Hepatocyte (in vitro differentiated cells): ENCODE measurements at regions not wholly inside any gene's neighbourhood (a gene's known extent, or its start where the extent isn't known, plus 50 kb on each side); places are given as distances from the start of the nearest gene placed in this dataset.

ENCODE experiments used
- DNase-seq: peaks from one replicate; pipeline ENCODE4 v3.0.0-alpha.2; 2016; ENCODE audit warnings: low spot score
- H2AFZ ChIP-seq: fragments of 200-600 bp; sonication (generic); 2 replicates; pipeline ENCODE4 v1.6.0; 2016; ENCODE audit warnings: antibody characterized with exemption, mild to moderate bottlenecking
- H3K27ac ChIP-seq: fragments of 200-600 bp; sonication (generic); 2 replicates; pipeline ENCODE4 v1.5.1; 2016; ENCODE audit warnings: mild to moderate bottlenecking
- H3K27me3 ChIP-seq: fragments of 200-600 bp; sonication (generic); 2 replicates; pipeline ENCODE4 v1.6.1; 2016
- H3K36me3 ChIP-seq: fragments of 200-600 bp; sonication (generic); replicated peaks from 2 replicates; pipeline ENCODE4 v1.5.1; 2016; ENCODE audit warnings: low read depth; ENCODE audit not compliant: insufficient read depth
- H3K4me1 ChIP-seq: fragments of 200-600 bp; sonication (generic); 2 replicates; pipeline ENCODE4 v1.5.1; 2016; ENCODE audit warnings: mild to moderate bottlenecking, moderate library complexity; ENCODE audit not compliant: insufficient read depth
- H3K4me2 ChIP-seq: fragments of 200-600 bp; sonication (generic); 2 replicates; pipeline ENCODE4 v1.6.0; 2016
- H3K4me3 ChIP-seq: fragments of 200-600 bp; sonication (generic); 2 replicates; pipeline ENCODE4 v1.5.1; 2016; ENCODE audit warnings: mild to moderate bottlenecking
- H3K79me2 ChIP-seq: fragments of 200-600 bp; sonication (generic); 2 replicates; pipeline ENCODE4 v1.6.0; 2017; ENCODE audit warnings: mild to moderate bottlenecking
- H3K9me2 ChIP-seq: fragments of 200-600 bp; sonication (generic); replicated peaks from 2 replicates; pipeline ENCODE4 v1.6.0; 2017; ENCODE audit warnings: mild to moderate bottlenecking; ENCODE audit not compliant: insufficient read depth
- H3K9me3 ChIP-seq: fragments of 200-600 bp; sonication (generic); 2 replicates; pipeline ENCODE4 v1.5.1; 2016; ENCODE audit warnings: low read depth, mild to moderate bottlenecking
- H4K20me1 ChIP-seq: fragments of 200-600 bp; sonication (generic); 2 replicates; pipeline ENCODE4 v1.6.0; 2016; ENCODE audit warnings: mild to moderate bottlenecking; ENCODE audit not compliant: insufficient read depth, poor library complexity, severe bottlenecking
- EZH2 ChIP-seq: fragments of 200-600 bp; sonication (generic); IDR thresholded peaks from 2 replicates; pipeline ENCODE4 v1.6.1; 2016; ENCODE audit warnings: antibody characterized with exemption, mild to moderate bottlenecking, borderline replicate concordance
- EZH2phosphoT487 ChIP-seq: fragments of 200-600 bp; sonication (generic); IDR thresholded peaks from one replicate; pipeline ENCODE4 v1.6.1; 2018; ENCODE audit warnings: antibody characterized with exemption, mild to moderate bottlenecking, low read depth, moderate library complexity; ENCODE audit not compliant: unreplicated experiment, severe bottlenecking
- WGBS: methylation state at CpG from one replicate; pipeline ENCODE4 v1.1.6; 2016; ENCODE audit warnings: low lambda C conversion rate; ENCODE audit errors: missing lambda C conversion rate; 5-methylcytosine and 5-hydroxymethylcytosine counted together
- TF ChIP-seq, protein P1 (sequence below): fragments of 200-600 bp; sonication (generic); IDR thresholded peaks from 2 replicates; pipeline ENCODE4 v1.5.1; 2016; ENCODE audit warnings: antibody characterized with exemption, mild to moderate bottlenecking; ENCODE audit not compliant: poor library complexity

DNA sequence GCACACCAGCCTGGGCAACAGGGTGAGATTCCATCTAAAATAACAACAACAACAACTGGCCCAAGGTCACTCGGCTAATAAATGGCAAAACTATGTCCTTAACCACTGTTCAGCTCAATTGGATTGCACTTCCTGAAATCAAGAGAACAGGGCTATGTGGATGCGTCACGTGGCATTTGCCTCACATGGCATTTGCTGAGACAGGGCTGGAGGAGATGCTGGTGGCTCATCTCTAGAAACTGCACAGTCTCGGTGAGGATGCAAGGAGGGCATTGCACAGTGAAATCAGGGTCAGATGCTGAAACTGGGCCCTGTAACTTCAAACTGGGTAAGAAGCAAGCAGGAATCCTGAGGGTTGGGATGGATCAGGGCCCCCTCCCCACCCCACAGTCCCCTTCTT is 171.9 kb downstream of the BUD13 start:
- no peak for DNase-seq
- no peak for TF ChIP-seq EZH2
- TF ChIP-seq, protein P1, sequence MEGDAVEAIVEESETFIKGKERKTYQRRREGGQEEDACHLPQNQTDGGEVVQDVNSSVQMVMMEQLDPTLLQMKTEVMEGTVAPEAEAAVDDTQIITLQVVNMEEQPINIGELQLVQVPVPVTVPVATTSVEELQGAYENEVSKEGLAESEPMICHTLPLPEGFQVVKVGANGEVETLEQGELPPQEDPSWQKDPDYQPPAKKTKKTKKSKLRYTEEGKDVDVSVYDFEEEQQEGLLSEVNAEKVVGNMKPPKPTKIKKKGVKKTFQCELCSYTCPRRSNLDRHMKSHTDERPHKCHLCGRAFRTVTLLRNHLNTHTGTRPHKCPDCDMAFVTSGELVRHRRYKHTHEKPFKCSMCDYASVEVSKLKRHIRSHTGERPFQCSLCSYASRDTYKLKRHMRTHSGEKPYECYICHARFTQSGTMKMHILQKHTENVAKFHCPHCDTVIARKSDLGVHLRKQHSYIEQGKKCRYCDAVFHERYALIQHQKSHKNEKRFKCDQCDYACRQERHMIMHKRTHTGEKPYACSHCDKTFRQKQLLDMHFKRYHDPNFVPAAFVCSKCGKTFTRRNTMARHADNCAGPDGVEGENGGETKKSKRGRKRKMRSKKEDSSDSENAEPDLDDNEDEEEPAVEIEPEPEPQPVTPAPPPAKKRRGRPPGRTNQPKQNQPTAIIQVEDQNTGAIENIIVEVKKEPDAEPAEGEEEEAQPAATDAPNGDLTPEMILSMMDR, result no peak
- TF ChIP-seq EZH2phosphoT487, result no peak
- H2AFZ ChIP-seq, result no peak overlapping the region
- H3K9me2 ChIP-seq, result no peaks in the 10 kb centered on the region
- H3K27ac ChIP-seq, result no peak overlapping the region
- no peaks in the 10 kb centered on the region for H3K9me3 ChIP-seq
- no peaks in the 10 kb centered on the region for H3K36me3 ChIP-seq
- no peak overlapping the region for H3K4me3 ChIP-seq
- H3K4me2 ChIP-seq, result no peak overlapping the region
- WGBS, result 92% methylated on average over 4 of the region's 4 CpGs
- peaks cover 16% of the 10 kb centered on the region for H3K27me3 ChIP-seq
- H4K20me1 ChIP-seq, result no peaks in the 10 kb centered on the region
- no peaks in the 10 kb centered on the region for H3K4me1 ChIP-seq
- no peaks in the 10 kb centered on the region for H3K79me2 ChIP-seq

DNA sequence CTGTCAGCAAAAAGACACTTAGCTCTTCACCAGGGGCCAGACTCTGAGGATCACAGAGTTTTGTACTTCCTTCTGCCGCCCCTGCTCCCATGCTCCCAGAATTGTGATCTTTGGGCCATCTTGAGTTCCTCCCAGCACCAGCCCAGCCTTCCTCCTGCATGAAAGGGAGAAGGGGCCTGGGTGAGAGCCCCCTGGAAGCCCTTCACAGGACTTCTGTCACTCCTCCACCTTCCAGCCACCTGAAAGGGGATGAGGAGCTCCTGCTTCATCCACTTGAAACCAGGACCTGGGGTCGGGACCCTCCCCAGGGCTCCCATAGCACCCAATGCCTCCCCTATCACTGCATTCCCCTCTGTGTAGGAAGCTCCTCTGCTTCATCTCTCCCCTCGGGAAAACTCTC is 174.2 kb downstream of the BUD13 start:
- Histone ChIP-seq H3K36me3 (no peaks in the 10 kb centered on the region), H3K27me3 (peaks cover 20% of the 10 kb centered on the region), H3K27ac (no peak overlapping the region), H2AFZ (no peak overlapping the region), H3K9me3 (no peaks in the 10 kb centered on the region), H4K20me1 (no peaks in the 10 kb centered on the region), H3K4me2 (no peak overlapping the region), H3K4me1 (no peaks in the 10 kb centered on the region), H3K9me2 (no peaks in the 10 kb centered on the region), H3K79me2 (no peaks in the 10 kb centered on the region), H3K4me3 (no peak overlapping the region)
- TF ChIP-seq, protein P1, result no peak
- TF ChIP-seq EZH2 (no peak), EZH2phosphoT487 (no peak)
- DNase-seq, result no peak
- WGBS, result 70% methylated on average over 3 of the region's 3 CpGs

DNA sequence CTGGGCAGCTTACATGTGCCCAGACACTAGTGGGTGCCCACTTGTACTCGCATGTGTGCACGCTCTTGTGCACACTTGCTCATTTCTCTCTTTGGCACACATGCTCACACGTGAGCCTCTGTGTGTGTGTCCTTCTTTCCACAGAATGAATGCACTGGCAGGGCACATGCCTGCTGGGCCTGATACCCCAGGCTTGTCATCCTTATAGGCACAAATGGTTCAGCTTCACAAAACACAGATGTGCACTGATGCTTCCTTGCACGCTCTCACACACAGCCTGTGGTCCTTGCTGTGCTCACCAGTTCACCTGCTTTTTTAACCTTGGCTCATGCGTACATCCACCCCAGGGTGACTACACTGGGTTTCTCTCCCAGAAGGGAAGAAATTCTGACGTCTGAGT is 174.8 kb downstream of the BUD13 start:
- H3K4me1 ChIP-seq, result no peaks in the 10 kb centered on the region

More for the DNA sequence above, 174.8 kb downstream of the BUD13 start:
- H3K9me2 ChIP-seq, result no peaks in the 10 kb centered on the region
- no peak overlapping the region for H2AFZ ChIP-seq
- peaks cover 20% of the 10 kb centered on the region for H3K27me3 ChIP-seq
- 89% methylated on average over 6 of the region's 6 CpGs for WGBS
- no peak overlapping the region for H3K27ac ChIP-seq
- no peaks in the 10 kb centered on the region for H3K79me2 ChIP-seq
- H3K9me3 ChIP-seq, result no peaks in the 10 kb centered on the region
- H3K4me3 ChIP-seq, result no peak overlapping the region
- H4K20me1 ChIP-seq, result no peaks in the 10 kb centered on the region
- TF ChIP-seq EZH2phosphoT487, result no peak
- TF ChIP-seq, protein P1, result no peak
- TF ChIP-seq EZH2, result no peak
- H3K36me3 ChIP-seq, result no peaks in the 10 kb centered on the region
- DNase-seq, result no peak
- H3K4me2 ChIP-seq, result no peak overlapping the region
